NT2/D1 (cell line): ENCODE measurements at regions not wholly inside any gene's neighbourhood (a gene's known extent, or its start where the extent isn't known, plus 50 kb on each side); places are given as distances from the start of the nearest gene placed in this dataset.

ENCODE experiments used
- DNase-seq: peaks from one replicate; pipeline ENCODE4 v3.0.0-alpha.2; 2011; ENCODE audit warnings: low read depth, low spot score
- H3K27me3 ChIP-seq: 2 replicates; pipeline ENCODE4 v1.6.0; 2011; ENCODE audit warnings: mild to moderate bottlenecking; ENCODE audit not compliant: insufficient read length, insufficient read depth
- H3K36me3 ChIP-seq: 2 replicates; pipeline ENCODE4 v1.6.1; 2011; ENCODE audit warnings: mild to moderate bottlenecking, low read length, mixed read lengths; ENCODE audit not compliant: insufficient read depth, insufficient read length
- H3K4me1 ChIP-seq: 2 replicates; pipeline ENCODE4 v1.5.1; 2011; ENCODE audit not compliant: insufficient read depth, insufficient read length
- H3K4me3 ChIP-seq: 2 replicates; pipeline ENCODE4 v1.5.1; 2011; ENCODE audit warnings: low read depth; ENCODE audit not compliant: insufficient read length
- H3K9ac ChIP-seq: 2 replicates; pipeline ENCODE4 v1.6.0; 2011; ENCODE audit warnings: low read depth; ENCODE audit not compliant: insufficient read length
- H3K9me3 ChIP-seq: 2 replicates; pipeline ENCODE4 v1.5.1; 2011; ENCODE audit warnings: mild to moderate bottlenecking, low read length; ENCODE audit not compliant: insufficient read depth
- SUZ12 ChIP-seq: IDR thresholded peaks from 2 replicates; pipeline ENCODE4 v1.6.1; 2011; ENCODE audit not compliant: insufficient read length, insufficient read depth; ENCODE audit errors: extremely low read depth
- YY1 ChIP-seq: IDR thresholded peaks from 2 replicates; pipeline ENCODE4 v1.6.1; 2011; ENCODE audit not compliant: insufficient read length, insufficient read depth
- ZNF274 ChIP-seq: IDR thresholded peaks from 2 replicates; pipeline ENCODE4 v1.6.1; 2011; ENCODE audit warnings: mild to moderate bottlenecking, low read depth, low read length

DNA sequence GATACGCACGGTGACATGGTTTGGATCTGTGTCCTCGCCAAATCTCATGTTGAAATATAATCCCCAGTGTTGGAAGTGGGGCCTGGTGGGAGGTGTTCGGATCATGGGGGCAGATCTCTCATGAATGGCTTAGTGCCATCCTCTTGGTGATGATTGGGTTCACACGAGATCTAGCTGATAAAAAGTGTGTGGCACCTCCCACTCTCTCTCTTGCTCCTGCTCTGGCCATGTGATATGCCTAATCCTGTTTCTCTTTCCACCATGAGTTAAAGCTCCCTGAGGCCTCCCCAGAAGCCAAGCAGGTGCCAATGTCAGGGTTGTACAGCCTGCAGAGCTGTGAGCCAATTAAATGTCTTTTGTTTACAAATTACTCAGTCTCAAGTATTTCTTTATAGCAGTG is 303.1 kb upstream of the PLET1 start:
- Histone ChIP-seq H3K4me1 (peaks cover 3% of the 10 kb centered on the region), H3K9ac (no peak overlapping the region), H3K36me3 (no peaks in the 10 kb centered on the region), H3K9me3 (no peaks in the 10 kb centered on the region), H3K4me3 (no peak overlapping the region), H3K27me3 (no peaks in the 10 kb centered on the region)
- DNase-seq, result no peak
- no peak for TF ChIP-seq YY1
- no peak for TF ChIP-seq ZNF274
- no peak for TF ChIP-seq SUZ12

DNA sequence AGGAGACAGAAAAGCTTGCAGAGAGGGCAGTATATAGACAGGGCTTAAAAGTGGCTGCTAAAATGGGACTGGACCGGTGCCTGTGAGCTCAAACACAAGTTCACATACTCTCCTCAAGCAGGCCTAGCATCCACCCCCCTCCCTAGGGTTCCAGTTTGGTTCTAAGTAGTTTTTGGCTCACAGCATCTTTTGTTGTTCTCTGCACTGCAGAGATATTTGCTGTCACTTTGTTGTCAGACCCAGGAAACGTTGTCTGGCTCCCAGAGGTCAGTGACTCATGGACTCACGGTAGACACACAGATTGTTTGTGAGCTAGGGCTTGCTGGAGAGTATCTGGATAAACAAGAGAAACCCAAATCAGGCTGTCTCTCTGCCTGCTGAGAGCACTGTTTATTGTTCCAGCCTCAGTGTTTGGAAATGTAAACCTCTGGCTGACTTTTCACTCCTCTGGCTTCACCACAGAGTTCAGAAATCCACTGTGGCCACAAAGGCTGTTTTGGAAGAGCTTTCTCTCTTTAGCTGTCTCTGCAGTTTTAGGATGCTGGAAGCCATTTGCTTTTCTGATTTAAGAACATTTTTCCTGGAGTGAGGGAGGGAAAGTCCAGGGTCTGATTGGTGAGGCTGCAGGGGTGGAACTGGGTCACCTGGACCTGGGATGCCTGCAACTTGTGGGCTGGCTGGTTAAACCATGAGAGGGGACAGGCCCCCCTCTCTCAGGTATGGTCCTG is 303.7 kb upstream of the PLET1 start:
- Histone ChIP-seq H3K27me3 (no peaks in the 10 kb centered on the region), H3K36me3 (no peaks in the 10 kb centered on the region), H3K4me1 (peaks cover 3% of the 10 kb centered on the region), H3K9ac (no peak overlapping the region), H3K9me3 (no peaks in the 10 kb centered on the region), H3K4me3 (no peak overlapping the region)
- TF ChIP-seq SUZ12, result no peak
- no peak for TF ChIP-seq ZNF274
- TF ChIP-seq YY1, result no peak
- DNase-seq, result no peak

DNA sequence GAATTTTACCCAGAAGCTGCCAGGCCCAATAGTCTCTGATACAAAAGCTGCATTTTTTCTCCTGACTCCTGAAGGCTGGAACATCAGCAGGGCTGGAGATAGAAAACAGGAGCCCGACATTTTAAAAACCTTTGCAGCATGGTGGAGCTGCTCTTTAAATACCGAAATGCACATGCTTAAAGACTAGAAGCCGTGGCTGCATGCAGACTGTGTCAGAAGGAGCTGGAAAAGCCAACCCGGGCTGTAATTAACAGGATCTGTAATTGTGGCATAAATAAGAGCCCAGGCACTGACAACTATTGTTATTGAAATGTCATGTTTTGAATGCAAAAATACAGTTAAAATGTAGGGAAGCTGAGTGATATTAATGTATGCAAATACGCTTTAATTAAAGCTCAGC is 304.9 kb upstream of the PLET1 start:
- H3K9ac ChIP-seq, result no peak overlapping the region
- H3K36me3 ChIP-seq, result no peaks in the 10 kb centered on the region
- peaks cover 3% of the 10 kb centered on the region for H3K4me1 ChIP-seq
- H3K9me3 ChIP-seq, result no peaks in the 10 kb centered on the region
- H3K4me3 ChIP-seq, result no peak overlapping the region
- TF ChIP-seq SUZ12 (no peak), YY1 (no peak), ZNF274 (no peak)
- H3K27me3 ChIP-seq, result no peaks in the 10 kb centered on the region
- DNase-seq, result no peak

DNA sequence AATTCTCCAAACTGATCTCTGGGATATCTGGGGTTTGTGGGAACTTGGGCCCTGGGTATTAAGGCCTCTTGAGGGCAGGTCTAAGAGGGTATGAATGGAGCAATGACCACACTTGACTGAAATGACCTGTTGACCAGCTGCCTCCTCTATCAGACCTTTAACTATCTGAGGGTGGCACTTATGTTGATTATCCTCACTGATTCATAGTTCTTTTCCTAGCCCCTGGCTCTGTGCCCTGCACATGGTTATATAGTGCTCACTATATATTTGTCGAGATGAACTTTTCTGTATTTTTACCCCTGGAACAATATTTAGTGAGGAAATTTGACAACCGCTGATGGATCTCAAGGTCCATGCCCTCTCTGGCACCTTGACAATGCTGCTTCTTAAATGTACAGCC is 305.5 kb upstream of the PLET1 start:
- DNase-seq, result no peak
- TF ChIP-seq ZNF274 (no peak), YY1 (no peak), SUZ12 (no peak)
- no peaks in the 10 kb centered on the region for H3K9me3 ChIP-seq
- H3K4me3 ChIP-seq, result no peak overlapping the region
- H3K36me3 ChIP-seq, result no peaks in the 10 kb centered on the region
- peaks cover 3% of the 10 kb centered on the region for H3K4me1 ChIP-seq
- no peaks in the 10 kb centered on the region for H3K27me3 ChIP-seq
- no peak overlapping the region for H3K9ac ChIP-seq

DNA sequence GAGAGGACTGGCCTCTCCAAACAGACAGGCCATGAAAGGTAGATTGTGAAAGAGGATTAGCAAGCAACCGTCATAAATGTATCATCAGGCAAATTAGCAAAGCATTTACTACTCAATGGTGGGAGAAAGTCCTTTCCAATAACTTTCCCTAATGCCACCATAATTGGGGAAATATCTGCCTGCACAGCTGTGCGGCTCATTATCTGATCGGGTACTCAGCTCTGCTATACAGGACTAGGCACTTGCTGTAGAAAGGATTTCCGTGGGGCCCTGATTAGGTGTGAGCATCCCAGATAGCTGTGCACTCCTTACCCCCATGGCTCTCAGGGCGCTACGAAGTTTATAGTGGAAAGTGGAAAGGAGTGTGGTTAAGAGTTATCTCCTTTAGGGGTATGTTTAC is 309.7 kb upstream of the PLET1 start:
- Histone ChIP-seq H3K4me3 (no peak overlapping the region), H3K4me1 (no peaks in the 10 kb centered on the region), H3K36me3 (no peaks in the 10 kb centered on the region), H3K9me3 (no peaks in the 10 kb centered on the region), H3K27me3 (no peaks in the 10 kb centered on the region), H3K9ac (no peak overlapping the region)
- TF ChIP-seq SUZ12 (no peak), YY1 (no peak), ZNF274 (no peak)
- DNase-seq, result no peak

DNA sequence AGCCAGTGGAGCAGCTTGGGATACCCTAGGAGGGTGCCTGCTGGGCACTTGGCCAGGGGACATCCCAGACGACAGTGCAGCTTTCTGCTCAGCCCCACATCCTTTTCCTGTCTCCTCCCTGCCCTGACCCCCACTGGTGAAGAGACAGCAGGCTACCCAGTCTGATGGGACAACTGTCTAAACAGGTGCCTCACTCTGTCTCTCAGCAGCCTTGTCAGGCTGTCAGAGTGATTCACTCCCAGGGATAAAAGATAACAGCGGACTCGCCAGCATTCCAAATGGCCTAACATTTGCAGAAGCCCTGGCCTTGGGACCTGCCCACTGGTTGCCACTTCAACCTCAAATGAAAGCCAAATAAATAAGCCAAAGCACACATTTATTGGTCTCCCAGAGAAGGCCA is 318.6 kb upstream of the PLET1 start:
- Histone ChIP-seq H3K36me3 (no peaks in the 10 kb centered on the region), H3K27me3 (no peaks in the 10 kb centered on the region), H3K4me3 (no peak overlapping the region), H3K9ac (no peak overlapping the region), H3K9me3 (no peaks in the 10 kb centered on the region), H3K4me1 (no peaks in the 10 kb centered on the region)
- TF ChIP-seq YY1 (no peak), ZNF274 (no peak), SUZ12 (no peak)
- DNase-seq, result no peak

DNA sequence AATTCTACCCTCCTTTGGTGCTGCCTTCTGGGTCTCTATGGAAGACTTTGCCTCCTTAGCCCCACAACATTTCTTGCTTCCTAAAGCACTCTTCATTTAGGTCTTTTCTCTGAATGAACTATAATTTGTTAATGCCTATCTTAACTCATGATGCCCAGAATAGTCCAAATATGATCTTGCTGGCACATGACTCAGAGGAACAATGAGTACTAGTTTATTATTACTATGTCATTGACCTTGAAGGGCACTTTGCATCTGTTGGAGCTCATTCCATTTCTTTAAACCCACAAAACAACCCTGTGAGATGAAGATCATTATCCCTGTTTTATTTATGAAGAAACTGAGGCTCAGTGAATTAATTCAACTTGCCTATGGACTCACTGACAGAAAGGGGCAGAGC is 320.2 kb upstream of the PLET1 start:
- Histone ChIP-seq H3K9ac (no peak overlapping the region), H3K27me3 (no peaks in the 10 kb centered on the region), H3K9me3 (no peaks in the 10 kb centered on the region), H3K36me3 (no peaks in the 10 kb centered on the region), H3K4me1 (no peaks in the 10 kb centered on the region), H3K4me3 (no peak overlapping the region)
- no peak for TF ChIP-seq YY1
- TF ChIP-seq SUZ12, result no peak
- TF ChIP-seq ZNF274, result no peak
- no peak for DNase-seq

DNA sequence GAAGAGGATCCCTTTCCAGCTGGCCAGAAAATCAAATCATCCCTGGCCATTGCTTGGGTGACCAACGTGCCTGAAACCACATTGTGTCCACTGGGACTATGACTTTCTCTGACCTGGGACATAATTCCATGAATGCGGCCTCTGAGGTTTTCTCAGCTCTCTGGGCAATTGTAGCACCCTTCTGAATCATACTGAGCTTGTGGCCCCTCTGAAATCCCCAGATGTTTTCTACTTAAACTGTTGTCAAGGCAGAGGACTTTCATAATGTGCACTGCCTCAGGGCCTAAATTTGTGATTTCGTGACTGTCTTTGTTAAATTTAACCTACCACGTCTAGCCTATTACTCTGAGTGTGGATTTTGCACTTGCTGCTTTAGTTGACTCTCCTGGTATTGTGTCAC is 321.1 kb upstream of the PLET1 start:
- Histone ChIP-seq H3K4me3 (no peak overlapping the region), H3K9ac (no peak overlapping the region), H3K9me3 (no peaks in the 10 kb centered on the region), H3K4me1 (no peaks in the 10 kb centered on the region), H3K36me3 (no peaks in the 10 kb centered on the region), H3K27me3 (no peaks in the 10 kb centered on the region)
- DNase-seq, result no peak
- no peak for TF ChIP-seq YY1
- no peak for TF ChIP-seq SUZ12
- no peak for TF ChIP-seq ZNF274
